Thymus (tissue), 11 donors: ENCODE measurements at regions not wholly inside any gene's neighbourhood (a gene's known extent, or its start where the extent isn't known, plus 50 kb on each side); places are given as distances from the start of the nearest gene placed in this dataset.
"Not testable (repeated sequence)": the region's sequence is repeated elsewhere in the genome, so short reads cannot be mapped to it uniquely, and the experiment has no call there.

Experiments used
- DNase-seq, 9 donors: peaks; one replicate each; pipeline ENCODE4 v3.0.0-alpha.2; 2013; ENCODE audit warnings: low spot score in 9 of 9, low read depth in 6 of 9, missing footprints in 1 of 9
- H3K27ac ChIP-seq, 2 donors: one replicate each; pipeline ENCODE4 v1.5.1; 2013; ENCODE audit warnings: control low read depth in 1 of 2, low read depth in 1 of 2, low read length in 1 of 2, mild to moderate bottlenecking in 1 of 2, moderate library complexity in 1 of 2
- H3K27me3 ChIP-seq, 2 donors: one replicate each; pipeline ENCODE4 v1.5.1; 2013; ENCODE audit warnings: low read length in 1 of 2; ENCODE audit not compliant: control insufficient read depth in 2 of 2, insufficient read depth in 1 of 2
- H3K36me3 ChIP-seq, 2 donors: one replicate each; pipeline ENCODE4 v1.5.1; 2013; ENCODE audit warnings: low read length in 1 of 2, mild to moderate bottlenecking in 1 of 2, moderate library complexity in 1 of 2; ENCODE audit not compliant: control insufficient read depth in 2 of 2, insufficient read depth in 2 of 2
- H3K4me1 ChIP-seq, 2 donors: one replicate each; pipeline ENCODE4 v1.5.1; 2013; ENCODE audit warnings: low read length in 2 of 2; ENCODE audit not compliant: control insufficient read depth in 2 of 2, insufficient read depth in 2 of 2
- H3K4me3 ChIP-seq, 2 donors: one replicate each; pipeline ENCODE4 v1.5.1; 2013; ENCODE audit warnings: low read length in 2 of 2, control low read depth in 1 of 2, mild to moderate bottlenecking in 1 of 2
- H3K9me3 ChIP-seq, 2 donors: one replicate each; pipeline ENCODE4 v1.5.1; 2013; ENCODE audit warnings: low read length in 1 of 2, mild to moderate bottlenecking in 1 of 2; ENCODE audit not compliant: control insufficient read depth in 2 of 2, insufficient read depth in 1 of 2
- WGBS: extraction: QIAGEN DNeasy Blood & Tissue Kit; methylation state at CpG from one replicate; pipeline ENCODE4 v1.1.7; 2013; 5-methylcytosine and 5-hydroxymethylcytosine counted together
- donor health status: healthy.

- not testable (repeated sequence) for DNase-seq, H3K27me3 ChIP-seq, H3K36me3 ChIP-seq, H3K4me3 ChIP-seq, H3K9me3 ChIP-seq, H3K27ac ChIP-seq
- WGBS = 84% methylated on average over 8 of the region's 8 CpGs
- H3K4me1 ChIP-seq = peaks cover 0 to 17% of the 10 kb centered on the region in 2 donors
These were observed 152.1 kb downstream of the LAT start for GRCh38 chr16:29136916-29137315.

DNA sequence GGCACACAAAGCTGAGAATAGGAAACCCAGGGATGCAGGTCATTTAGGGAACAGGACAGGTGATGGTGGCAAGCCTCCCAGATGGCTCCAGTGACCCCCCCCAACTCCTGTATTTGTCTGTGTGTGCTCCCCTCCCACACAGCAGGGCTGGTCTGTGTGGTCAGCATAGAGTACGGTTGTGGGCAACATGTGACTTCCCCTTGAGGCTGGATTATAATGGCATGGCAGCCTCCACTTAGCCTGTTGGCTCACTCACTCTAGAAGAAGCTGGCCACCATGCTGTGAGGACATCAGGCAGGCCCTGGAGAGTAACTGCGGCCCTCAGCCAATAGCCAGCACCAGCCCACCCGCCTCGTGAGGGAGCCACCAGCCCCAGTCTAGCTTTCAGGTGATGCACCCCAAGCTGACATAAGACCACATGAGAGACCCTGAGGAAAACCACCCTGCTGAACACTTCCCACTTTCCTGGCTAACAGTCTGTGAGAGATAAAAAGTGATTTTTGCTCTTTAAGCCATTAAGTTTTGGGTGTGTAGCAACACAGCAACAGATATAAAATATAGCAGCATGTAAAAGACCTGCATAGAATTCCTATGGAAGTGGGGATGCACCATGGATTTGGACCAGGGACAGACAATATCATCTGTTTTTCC is 151.3 kb downstream of the LAT start:
- not testable (repeated sequence) for H3K4me3 ChIP-seq, H3K27ac ChIP-seq, DNase-seq, H3K36me3 ChIP-seq, H3K9me3 ChIP-seq, H3K27me3 ChIP-seq
- H3K4me1 ChIP-seq = peaks cover 0 to 15% of the 10 kb centered on the region in 2 donors
- 93% methylated on average over 4 of the region's 4 CpGs for WGBS

- not testable (repeated sequence) for H3K9me3 ChIP-seq, DNase-seq, H3K27ac ChIP-seq, H3K4me3 ChIP-seq, H3K27me3 ChIP-seq, H3K36me3 ChIP-seq
- peaks cover 0 to 15% of the 10 kb centered on the region in 2 donors for H3K4me1 ChIP-seq
- 98% methylated on average over 6 of the region's 6 CpGs for WGBS
These were observed 150.2 kb downstream of the LAT start for GRCh38 chr16:29135098-29135497.

DNA sequence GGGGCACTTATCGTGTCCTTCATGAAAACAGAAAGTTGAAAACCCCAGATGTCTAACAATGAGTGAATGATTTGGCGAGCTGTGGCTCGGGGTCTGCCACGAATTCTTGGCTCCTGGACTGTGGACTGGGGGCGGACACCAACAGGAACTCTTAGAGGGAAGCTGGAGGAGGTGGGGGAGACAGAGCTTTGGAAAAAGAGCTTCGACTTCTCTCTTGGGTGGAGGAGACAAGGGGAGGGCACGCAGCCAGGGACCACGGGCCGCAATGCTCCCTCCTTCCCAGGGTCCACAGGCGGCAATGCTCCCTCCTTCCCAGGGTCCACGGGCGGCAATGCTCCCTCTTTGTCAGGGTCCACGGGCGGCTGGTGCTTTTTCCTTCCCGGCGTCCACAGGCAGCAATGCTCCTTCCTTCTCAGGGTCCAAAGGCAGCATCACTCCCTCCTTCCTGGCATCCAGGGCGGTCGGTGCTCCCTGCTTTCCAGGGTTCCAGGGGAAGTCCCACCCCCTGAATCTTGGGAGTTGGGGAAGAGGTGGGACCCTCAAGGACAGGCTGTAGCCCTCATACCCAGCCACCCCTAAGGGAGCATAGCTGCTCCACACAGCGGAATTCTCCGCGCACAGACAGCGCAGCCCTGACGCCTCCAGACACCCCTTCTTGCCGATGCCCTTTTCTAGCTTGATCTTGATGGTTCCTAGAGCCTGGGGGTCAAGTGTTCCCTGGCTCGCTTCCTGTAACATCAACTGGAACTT is 149.0 kb downstream of the LAT start:
- not testable (repeated sequence) for H3K36me3 ChIP-seq, H3K9me3 ChIP-seq, H3K27me3 ChIP-seq, H3K4me3 ChIP-seq, DNase-seq, H3K27ac ChIP-seq
- peaks cover 0 to 15% of the 10 kb centered on the region in 2 donors for H3K4me1 ChIP-seq
- WGBS = 98% methylated on average over 25 of the region's 25 CpGs

- not testable (repeated sequence) for H3K27ac ChIP-seq, H3K27me3 ChIP-seq, H3K9me3 ChIP-seq, DNase-seq, H3K36me3 ChIP-seq, H3K4me3 ChIP-seq
- WGBS = 91% methylated on average over 15 of the region's 19 CpGs
- H3K4me1 ChIP-seq = peaks cover 0 to 12% of the 10 kb centered on the region in 2 donors
These were observed 148.0 kb downstream of the LAT start for GRCh38 chr16:29132869-29133268.

DNA sequence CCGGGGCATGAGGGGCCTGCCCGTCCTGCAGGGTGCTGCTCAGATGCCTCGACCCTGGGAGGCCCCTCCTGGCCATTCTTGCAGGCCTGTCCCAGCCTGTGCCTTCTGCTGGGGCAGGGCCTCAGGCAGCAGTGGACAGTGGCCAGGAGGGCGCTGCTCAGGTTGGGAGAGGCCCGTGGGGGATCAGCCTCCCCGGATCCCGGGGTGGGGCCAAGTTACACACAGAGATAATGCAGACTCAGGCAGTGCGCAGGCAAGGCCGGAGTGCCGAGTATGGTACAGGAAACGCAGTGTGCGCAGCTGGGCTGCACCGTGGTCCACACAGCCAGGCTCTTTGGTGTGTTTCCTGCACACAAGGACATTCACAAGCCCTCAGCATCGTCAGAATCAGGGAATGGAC is 147.6 kb downstream of the LAT start:
- not testable (repeated sequence) for H3K4me3 ChIP-seq, H3K27ac ChIP-seq, H3K36me3 ChIP-seq, DNase-seq, H3K27me3 ChIP-seq, H3K4me1 ChIP-seq, H3K9me3 ChIP-seq
- WGBS = 90% methylated on average over 14 of the region's 14 CpGs

DNA sequence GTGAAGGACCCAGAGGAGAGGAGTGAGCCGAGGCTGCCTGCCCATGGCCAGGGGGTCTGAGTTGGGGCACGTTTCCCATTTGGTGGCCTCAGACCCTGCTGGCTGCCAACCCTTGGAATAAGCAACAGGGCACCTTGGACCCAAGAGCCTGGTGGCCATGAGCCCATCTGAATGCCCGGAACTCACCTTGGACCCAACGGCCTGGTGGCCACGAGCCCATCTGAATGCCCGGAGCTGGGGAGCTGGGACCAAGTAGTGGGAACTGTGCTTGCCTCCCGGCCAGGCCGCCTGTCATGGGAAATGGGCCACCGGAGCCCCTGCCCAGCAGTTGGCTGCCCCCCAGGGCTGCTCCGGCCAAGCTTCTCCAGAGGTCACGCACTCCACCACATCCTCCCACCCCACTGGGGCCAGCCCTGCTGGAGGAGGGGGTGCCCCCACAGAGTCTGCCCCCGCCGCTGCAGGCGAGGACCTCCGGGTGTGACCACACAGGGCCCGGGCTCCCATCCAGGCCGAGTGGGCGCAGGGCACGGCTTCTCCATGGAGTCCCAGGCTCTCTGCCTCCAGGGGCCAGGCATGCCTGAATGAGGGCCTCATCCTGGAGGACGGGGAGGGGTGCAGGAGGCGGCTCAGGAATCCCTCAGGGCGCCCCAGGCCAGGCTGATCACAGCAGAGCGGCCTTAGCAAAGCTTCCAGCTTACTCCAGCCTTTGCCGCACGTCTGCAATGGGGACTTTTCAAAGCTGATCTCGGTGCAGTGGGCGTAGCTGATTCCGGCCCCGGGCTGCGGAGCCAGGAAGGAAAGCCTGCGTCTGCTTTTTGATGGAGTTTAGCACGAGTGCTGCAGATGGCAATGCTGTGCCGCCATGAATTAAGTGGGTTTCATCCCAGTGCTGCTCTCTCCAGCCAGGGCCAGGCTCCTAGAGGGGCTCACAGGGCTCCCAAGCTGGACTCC is 146.3 kb downstream of the LAT start:
- 86% methylated on average over 33 of the region's 33 CpGs for WGBS
- not testable (repeated sequence) for H3K36me3 ChIP-seq, DNase-seq, H3K27ac ChIP-seq, H3K4me3 ChIP-seq, H3K4me1 ChIP-seq, H3K27me3 ChIP-seq, H3K9me3 ChIP-seq

DNA sequence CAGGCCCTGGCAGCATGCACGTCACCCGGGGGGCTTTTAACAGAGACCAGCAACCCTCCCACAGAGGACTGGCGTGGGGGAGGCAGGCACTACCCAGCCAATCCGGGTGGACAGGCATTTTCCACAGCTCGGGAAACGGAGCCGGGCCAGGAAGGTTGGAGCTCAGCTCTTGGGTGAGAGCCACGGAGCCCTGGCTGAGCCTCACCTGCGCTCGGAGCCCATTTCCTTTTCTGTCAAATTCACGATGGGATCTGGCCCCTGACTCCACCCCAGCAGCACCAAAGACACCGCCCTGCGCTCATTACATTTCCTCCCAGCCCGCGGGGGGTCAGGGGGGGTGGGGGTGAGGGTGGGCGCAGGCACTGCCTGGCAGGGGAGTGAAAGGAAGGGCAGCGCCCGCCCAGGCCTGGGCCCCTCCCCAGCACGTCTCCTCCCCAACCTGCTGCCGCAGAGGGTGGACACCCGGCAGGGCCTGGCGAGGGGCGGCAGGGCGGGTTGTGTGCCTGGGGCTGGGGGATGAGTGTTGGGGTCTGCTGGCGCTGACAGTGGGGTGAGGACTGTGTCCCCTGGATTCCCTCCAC is 145.4 kb downstream of the LAT start:
- not testable (repeated sequence) for H3K9me3 ChIP-seq, H3K4me1 ChIP-seq, H3K36me3 ChIP-seq, DNase-seq, H3K27me3 ChIP-seq, H3K4me3 ChIP-seq, H3K27ac ChIP-seq
- 94% methylated on average over 25 of the region's 25 CpGs for WGBS
